ENCODE measurements at regions not wholly inside any gene's neighbourhood (a gene's known extent, or its start where the extent isn't known, plus 50 kb on each side); places are given as distances from the start of the nearest gene placed in this dataset.

DNA sequence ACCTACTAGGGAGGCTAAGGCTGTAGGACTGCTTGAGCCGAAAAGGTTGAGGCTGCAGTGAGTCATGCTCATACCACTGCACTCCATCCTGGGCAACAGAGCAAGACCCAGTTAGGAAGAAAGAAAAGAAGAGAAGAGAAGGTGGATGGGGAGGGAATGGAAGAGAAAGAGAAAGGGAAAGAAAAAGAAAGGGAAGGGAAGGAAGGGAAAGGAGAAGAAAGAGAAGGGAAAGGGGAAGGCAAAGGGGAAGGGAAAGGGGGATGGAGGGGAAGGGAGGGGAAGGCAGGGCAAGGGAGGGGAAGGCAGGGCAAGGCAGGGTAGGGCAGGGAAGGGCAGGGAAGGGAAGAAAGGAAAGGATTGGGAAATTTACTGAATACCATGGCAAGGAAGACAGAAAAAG is 157.0 kb downstream of the ACTL7B start:
- Mint-ChIP-seq H3K36me3 (ENCODE audit: low read depth) (no peaks in the 10 kb centered on the region), H3K27me3 (ENCODE audit: low read depth) (no peaks in the 10 kb centered on the region), H3K9me3 (peaks cover 7% of the 10 kb centered on the region), H3K4me3 (ENCODE audit: low read depth) (no peak overlapping the region), H3K4me1 (ENCODE audit: low read depth) (no peaks in the 10 kb centered on the region), H3K27ac (no peak overlapping the region)
- intact Hi-C loops (cut with micrococcal nuclease): no loop called here
- DNase-seq (ENCODE audit: low spot score): no peak

DNA sequence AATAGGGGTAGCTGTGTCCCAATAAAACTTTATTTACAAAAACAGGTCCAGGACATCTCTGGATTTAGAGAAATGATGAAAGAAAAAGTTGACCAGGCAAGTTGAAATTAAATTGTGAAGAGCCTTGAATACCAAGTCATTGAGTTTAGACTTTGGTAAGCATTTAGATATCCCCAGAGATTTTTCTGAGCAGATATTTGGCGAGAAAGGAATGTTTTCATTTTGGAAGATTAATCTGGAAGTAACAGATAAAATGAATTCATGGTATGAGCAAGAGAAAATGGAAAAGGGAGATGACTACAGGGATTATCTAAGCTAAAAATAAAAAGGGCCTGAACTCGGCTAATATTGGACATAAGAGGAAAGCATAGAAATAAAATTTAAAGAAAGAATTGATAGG is 157.6 kb downstream of the ACTL7B start:
- Mint-ChIP-seq H3K36me3 (ENCODE audit: low read depth) (no peaks in the 10 kb centered on the region), H3K4me3 (ENCODE audit: low read depth) (no peak overlapping the region), H3K9me3 (peaks cover 7% of the 10 kb centered on the region), H3K4me1 (ENCODE audit: low read depth) (no peaks in the 10 kb centered on the region), H3K27me3 (ENCODE audit: low read depth) (no peaks in the 10 kb centered on the region), H3K27ac (no peak overlapping the region)
- DNase-seq (ENCODE audit: low spot score): no peak
- intact Hi-C loops (cut with micrococcal nuclease): no loop called here

DNA sequence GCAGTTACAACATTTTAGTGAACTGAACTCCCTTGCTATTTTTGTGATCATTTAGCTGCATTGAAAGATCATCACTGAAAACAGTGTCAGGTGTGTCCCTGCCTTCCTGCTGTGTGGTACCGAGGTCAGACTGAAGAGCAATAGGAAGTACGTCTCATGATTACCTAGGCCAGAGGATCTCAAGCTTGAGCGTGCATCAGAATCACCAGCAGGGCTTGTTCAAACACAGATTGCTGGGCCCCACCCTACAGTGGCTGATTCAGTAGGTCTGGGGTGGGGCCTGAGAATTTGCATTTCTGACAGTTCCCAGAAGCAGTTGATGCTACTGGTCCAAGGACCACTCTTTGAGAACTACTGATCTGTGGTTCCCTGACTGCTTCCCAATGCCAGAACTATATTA is 159.6 kb downstream of the ACTL7B start:
- Mint-ChIP-seq H3K27me3 (ENCODE audit: low read depth) (no peaks in the 10 kb centered on the region), H3K27ac (no peak overlapping the region), H3K4me1 (ENCODE audit: low read depth) (no peaks in the 10 kb centered on the region), H3K36me3 (ENCODE audit: low read depth) (no peaks in the 10 kb centered on the region), H3K4me3 (ENCODE audit: low read depth) (no peak overlapping the region), H3K9me3 (peaks cover 7% of the 10 kb centered on the region)
- no peak for DNase-seq (ENCODE audit: low spot score)
- intact Hi-C loops (cut with micrococcal nuclease): no loop called here

DNA sequence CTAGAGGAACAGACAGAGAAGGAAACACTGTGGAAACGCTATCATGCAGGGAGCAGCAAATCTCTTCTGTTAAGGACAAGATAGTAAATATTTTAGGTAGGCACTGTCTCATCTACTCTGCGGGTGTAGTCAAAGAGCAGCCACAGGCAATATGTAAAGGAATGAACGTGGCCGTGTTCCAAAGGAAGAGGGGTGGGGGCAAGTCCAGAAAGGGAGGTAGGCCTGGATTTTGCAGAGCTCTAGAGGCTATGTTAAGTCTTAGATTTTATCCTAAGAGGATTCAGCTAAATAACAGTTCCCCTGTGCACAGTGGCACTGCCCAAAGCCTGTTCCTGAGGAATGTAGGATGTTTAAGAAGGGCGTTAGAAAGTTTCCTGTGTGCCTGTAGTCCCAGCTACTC is 161.6 kb downstream of the ACTL7B start:
- Mint-ChIP-seq H3K4me1 (ENCODE audit: low read depth) (no peaks in the 10 kb centered on the region), H3K4me3 (ENCODE audit: low read depth) (no peak overlapping the region), H3K9me3 (peaks cover 7% of the 10 kb centered on the region), H3K36me3 (ENCODE audit: low read depth) (no peaks in the 10 kb centered on the region), H3K27ac (no peak overlapping the region), H3K27me3 (ENCODE audit: low read depth) (no peaks in the 10 kb centered on the region)
- intact Hi-C loops (cut with micrococcal nuclease): no loop called here
- DNase-seq (ENCODE audit: low spot score): no peak

DNA sequence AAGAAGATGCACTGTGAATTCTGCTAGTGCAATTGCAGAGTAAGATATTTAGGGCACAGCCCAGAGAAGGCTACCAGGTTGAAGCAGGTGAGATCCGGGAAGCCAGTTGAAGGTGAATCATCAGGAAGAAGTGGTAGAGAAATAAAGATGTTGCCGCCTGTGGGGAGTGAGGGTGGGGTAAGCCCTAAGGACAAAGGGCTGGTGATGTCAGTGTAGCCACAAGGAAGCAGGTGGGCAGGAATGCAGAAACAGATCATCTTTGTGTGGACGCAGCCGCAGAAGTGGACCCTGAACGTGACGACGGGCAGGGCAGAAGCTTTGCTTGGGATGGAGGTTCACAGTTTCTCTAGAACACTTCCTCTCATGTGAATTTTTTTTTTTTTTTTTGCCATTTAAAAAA is 164.2 kb downstream of the ACTL7B start:
- Mint-ChIP-seq H3K27ac (no peak overlapping the region), H3K27me3 (ENCODE audit: low read depth) (no peaks in the 10 kb centered on the region), H3K36me3 (ENCODE audit: low read depth) (no peaks in the 10 kb centered on the region), H3K9me3 (peaks cover 7% of the 10 kb centered on the region), H3K4me3 (ENCODE audit: low read depth) (no peak overlapping the region), H3K4me1 (ENCODE audit: low read depth) (no peaks in the 10 kb centered on the region)
- intact Hi-C loops (cut with micrococcal nuclease): no loop called here
- DNase-seq (ENCODE audit: low spot score): no peak

DNA sequence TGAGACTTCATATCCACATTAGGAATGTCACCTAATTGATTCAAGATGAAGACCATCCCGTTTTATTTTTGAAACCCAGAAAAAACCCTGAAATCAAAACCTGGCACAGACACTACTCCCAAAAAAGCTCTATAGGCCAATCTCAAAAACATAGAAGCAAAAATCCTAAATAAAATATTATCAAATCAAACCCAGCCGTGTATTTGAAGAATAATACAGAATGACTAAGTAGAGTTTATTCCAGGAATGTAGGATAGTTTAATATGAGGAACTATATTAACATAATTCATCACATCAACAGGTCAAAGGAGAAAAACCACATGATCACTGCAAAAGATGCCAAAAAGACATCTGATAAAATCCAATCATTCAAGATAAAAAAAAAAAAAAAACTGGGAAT is 167.1 kb downstream of the ACTL7B start:
- Mint-ChIP-seq H3K4me1 (ENCODE audit: low read depth) (no peaks in the 10 kb centered on the region), H3K4me3 (ENCODE audit: low read depth) (no peak overlapping the region), H3K9me3 (no peaks in the 10 kb centered on the region), H3K27me3 (ENCODE audit: low read depth) (no peaks in the 10 kb centered on the region), H3K27ac (no peak overlapping the region), H3K36me3 (ENCODE audit: low read depth) (no peaks in the 10 kb centered on the region)
- intact Hi-C loops (cut with micrococcal nuclease): no loop called here
- no peak for DNase-seq (ENCODE audit: low spot score)

DNA sequence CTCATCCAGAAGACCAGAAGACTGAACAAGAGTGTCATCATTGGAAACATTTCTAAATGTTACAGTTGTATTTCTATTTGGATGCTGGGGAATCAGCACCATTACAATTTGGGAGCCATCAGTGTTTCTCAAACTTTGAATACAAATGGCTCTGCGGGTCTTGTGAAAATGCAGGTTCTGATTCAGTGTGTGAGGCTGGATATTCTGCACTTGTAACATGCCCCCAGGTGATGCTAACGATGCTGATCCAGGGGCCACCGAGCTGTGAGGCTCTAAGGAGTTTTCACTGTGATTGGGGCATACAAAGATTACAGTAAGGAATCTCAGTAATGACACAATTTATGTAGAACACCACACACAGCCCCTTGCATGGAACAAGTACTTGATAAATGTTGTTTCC is 167.7 kb downstream of the ACTL7B start:
- Mint-ChIP-seq H3K27ac (no peak overlapping the region), H3K27me3 (ENCODE audit: low read depth) (no peaks in the 10 kb centered on the region), H3K36me3 (ENCODE audit: low read depth) (no peaks in the 10 kb centered on the region), H3K4me3 (ENCODE audit: low read depth) (no peak overlapping the region), H3K9me3 (no peaks in the 10 kb centered on the region), H3K4me1 (ENCODE audit: low read depth) (no peaks in the 10 kb centered on the region)
- intact Hi-C loops (cut with micrococcal nuclease): no loop called here
- no peak for DNase-seq (ENCODE audit: low spot score)

DNA sequence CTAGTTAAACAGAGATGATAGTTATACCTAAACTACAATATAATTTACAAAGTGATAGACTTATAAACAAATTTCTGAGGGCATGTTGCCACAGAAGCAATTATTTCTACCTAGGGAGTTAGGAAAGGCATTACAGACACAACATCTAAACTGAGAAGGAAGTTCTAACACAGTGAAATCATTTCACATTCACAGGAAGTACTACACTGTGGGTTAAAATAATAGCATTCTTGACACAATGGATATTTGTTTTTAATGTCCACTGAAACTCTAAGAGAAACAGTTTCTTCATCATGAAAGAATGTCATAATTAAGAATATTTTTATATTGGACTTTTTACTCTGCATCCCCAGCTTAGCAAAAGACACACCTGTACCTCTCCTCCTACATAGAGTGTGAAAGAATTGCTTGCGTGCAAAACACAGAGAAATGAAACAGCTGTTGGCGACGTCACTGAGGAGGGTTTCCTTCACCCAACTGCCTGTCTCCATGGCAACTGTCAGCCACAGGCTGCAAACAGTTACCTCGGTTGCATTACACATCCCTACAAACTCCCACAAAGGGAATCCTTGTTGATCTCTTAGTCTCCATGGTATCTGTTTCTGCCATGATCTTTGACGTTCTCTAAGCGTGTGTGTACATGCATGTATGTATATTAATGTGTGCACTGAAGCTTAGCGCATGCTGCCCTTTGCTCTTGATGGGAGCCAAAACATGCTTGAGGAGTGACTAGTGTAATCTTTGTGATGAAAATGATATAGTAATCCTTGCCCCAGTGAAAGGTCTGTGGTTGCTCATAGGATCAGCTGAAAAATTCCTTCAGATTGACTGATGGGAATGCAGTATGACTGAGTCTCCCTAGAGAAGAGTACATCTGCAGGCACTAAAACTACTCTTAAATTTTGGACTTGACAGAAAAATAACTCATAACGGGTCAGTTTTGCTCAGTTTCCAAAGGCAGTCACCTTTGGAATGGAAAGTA is 168.5 kb downstream of the ACTL7B start:
- Mint-ChIP-seq H3K36me3 (ENCODE audit: low read depth) (no peaks in the 10 kb centered on the region), H3K9me3 (no peaks in the 10 kb centered on the region), H3K4me3 (ENCODE audit: low read depth) (no peak overlapping the region), H3K27ac (no peak overlapping the region), H3K27me3 (ENCODE audit: low read depth) (no peaks in the 10 kb centered on the region), H3K4me1 (ENCODE audit: low read depth) (no peaks in the 10 kb centered on the region)
- intact Hi-C loops (cut with micrococcal nuclease): no loop called here
- DNase-seq (ENCODE audit: low spot score): no peak

DNA sequence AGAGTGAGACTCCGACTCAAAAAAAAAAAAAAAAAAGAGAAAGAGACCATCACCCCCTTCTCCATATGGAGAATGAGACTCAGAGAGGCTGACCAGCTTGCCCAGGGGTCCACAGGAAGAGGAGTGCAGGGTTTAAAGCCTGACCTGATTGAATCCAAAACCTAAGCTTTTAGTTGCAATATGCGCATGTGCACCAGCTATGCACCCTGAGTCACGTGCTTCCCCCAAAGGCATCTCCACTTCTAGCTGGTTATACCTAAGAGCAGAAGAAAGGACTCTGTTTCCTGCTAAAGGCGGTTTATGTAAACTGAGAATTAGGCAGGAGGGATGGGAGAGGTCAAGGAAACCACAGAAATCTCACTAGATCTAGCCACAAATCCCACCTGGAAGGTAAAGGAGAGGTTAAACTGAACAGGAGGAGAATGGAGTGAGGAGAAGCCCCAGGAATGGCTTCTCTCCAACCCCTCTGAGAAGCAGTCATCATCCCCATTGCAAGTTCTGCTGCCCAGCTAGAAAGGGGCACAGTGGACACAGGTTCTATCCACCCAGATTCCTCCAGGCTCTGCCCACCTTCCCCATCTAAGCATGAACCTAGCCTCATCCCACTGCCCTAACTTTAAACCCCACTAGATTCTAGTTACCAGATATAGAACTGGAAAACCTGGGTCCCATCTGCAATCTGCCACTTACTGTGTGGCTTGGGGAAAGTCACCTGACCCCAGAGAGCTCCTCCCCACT is 171.3 kb downstream of the ACTL7B start:
- no peaks in the 10 kb centered on the region for H3K36me3 Mint-ChIP-seq (ENCODE audit: low read depth)
- no peak overlapping the region for H3K27ac Mint-ChIP-seq
- intact Hi-C loops (cut with micrococcal nuclease): no loop called here
- H3K4me3 Mint-ChIP-seq (ENCODE audit: low read depth): no peak overlapping the region
- no peaks in the 10 kb centered on the region for H3K9me3 Mint-ChIP-seq
- H3K4me1 Mint-ChIP-seq (ENCODE audit: low read depth): no peaks in the 10 kb centered on the region
- H3K27me3 Mint-ChIP-seq (ENCODE audit: low read depth): no peaks in the 10 kb centered on the region
- DNase-seq (ENCODE audit: low spot score): no peak

DNA sequence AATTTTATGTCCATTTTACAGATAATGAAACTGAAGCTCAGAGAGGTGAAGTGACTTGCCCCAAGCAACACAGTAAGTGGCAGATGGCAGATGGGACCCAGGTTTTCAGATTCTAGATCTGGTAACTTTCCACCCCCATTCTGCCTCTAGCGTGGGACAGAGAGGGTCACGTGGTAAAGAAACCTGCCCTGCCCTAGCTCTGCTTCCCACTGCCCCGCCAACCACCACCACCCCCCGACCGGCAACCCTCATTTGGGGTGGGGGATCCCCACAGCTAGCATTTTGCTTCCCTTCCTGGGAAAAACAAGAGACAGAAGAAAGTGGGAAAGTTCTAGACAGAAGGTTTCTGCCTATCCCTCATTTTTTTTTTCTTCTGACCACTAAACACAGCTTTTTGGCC is 172.5 kb downstream of the ACTL7B start:
- H3K4me3 Mint-ChIP-seq (ENCODE audit: low read depth): no peak overlapping the region
- no peaks in the 10 kb centered on the region for H3K9me3 Mint-ChIP-seq
- H3K27ac Mint-ChIP-seq: no peak overlapping the region
- H3K4me1 Mint-ChIP-seq (ENCODE audit: low read depth): no peaks in the 10 kb centered on the region
- intact Hi-C loops (cut with micrococcal nuclease): no loop called here
- DNase-seq (ENCODE audit: low spot score): no peak
- no peaks in the 10 kb centered on the region for H3K27me3 Mint-ChIP-seq (ENCODE audit: low read depth)
- H3K36me3 Mint-ChIP-seq (ENCODE audit: low read depth): no peaks in the 10 kb centered on the region

DNA sequence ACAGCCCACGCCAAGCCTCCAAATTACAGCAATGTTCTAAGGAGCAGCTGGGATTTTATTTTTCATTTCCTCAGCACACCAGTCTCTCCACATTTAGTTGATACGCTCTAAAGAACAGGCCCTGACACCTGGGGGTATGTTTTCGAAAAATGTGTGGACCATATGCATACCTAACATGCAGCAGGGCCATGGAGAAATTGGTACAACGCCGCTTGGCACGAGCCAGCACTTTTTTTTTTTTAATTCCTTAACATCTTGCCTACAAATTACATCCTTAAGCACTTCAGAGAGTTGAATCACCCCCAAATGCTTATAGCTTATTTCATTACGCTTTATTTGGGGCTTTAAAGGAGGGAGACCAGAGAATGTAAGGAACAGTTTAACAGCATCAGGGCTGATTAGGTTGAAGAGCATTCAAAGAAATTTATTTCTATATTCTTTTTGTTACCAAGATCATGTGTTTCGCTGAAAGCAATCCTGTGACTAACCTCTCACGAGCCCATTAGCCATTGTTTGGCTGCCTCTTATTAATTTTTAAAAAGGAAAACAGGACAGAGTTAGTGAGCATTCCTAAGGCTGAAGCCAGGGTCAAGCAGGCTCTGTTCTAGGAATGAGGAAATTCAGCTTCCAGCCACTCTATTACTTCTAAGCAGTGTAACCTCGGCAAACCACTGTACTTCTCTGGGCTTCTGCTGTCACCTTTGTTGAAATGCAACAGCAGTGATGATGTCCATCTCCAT is 173.8 kb downstream of the ACTL7B start:
- Mint-ChIP-seq H3K27me3 (ENCODE audit: low read depth) (no peaks in the 10 kb centered on the region), H3K36me3 (ENCODE audit: low read depth) (no peaks in the 10 kb centered on the region), H3K4me3 (ENCODE audit: low read depth) (no peak overlapping the region), H3K27ac (no peak overlapping the region), H3K4me1 (ENCODE audit: low read depth) (no peaks in the 10 kb centered on the region), H3K9me3 (no peaks in the 10 kb centered on the region)
- DNase-seq (ENCODE audit: low spot score): no peak
- intact Hi-C loops (cut with micrococcal nuclease): no loop called here

DNA sequence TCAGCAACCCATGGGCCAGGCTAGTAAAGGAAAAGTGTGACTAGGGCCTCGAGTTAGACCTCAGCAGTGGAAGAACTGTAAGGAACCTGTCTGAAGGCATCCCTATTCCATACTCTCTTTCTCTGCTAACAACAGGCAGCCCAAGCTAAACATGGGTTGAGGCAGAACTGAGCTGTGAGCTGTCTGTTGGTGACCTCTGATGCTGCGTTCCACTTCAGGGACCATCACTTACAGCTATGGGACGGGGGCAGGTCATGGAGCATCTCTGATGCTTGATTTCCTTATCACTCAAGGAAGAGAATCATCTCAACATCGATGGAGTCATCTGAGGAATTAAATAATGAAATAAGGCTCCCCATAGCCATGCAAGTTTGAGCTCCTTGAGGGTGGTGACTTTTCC is 174.8 kb downstream of the ACTL7B start:
- Mint-ChIP-seq H3K9me3 (no peaks in the 10 kb centered on the region), H3K36me3 (ENCODE audit: low read depth) (no peaks in the 10 kb centered on the region), H3K4me1 (ENCODE audit: low read depth) (no peaks in the 10 kb centered on the region), H3K4me3 (ENCODE audit: low read depth) (no peak overlapping the region), H3K27me3 (ENCODE audit: low read depth) (no peaks in the 10 kb centered on the region), H3K27ac (no peak overlapping the region)
- intact Hi-C loops (cut with micrococcal nuclease): no loop called here
- DNase-seq (ENCODE audit: low spot score): no peak

DNA sequence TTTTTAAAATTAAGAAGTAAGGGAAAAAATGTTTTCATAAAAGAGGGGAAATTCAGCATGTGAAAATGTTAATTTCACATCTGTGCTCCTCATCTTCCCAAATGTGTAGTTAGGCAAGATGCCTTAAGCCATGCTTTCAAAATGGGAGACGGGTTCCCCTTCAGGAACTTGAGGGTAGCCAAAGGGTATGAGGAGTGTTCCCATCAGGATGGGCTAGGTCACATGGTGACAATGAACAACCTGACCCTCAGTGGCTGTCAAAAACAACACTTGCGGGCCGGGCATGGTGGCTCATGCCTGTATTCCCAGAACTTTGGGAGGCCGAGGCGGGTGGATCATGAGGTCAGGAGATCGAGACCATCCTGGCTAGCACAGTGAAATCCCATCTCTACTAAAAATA is 178.0 kb downstream of the ACTL7B start:
- Mint-ChIP-seq H3K4me1 (ENCODE audit: low read depth) (no peaks in the 10 kb centered on the region), H3K9me3 (no peaks in the 10 kb centered on the region), H3K36me3 (ENCODE audit: low read depth) (no peaks in the 10 kb centered on the region), H3K4me3 (ENCODE audit: low read depth) (no peak overlapping the region), H3K27me3 (ENCODE audit: low read depth) (no peaks in the 10 kb centered on the region), H3K27ac (no peak overlapping the region)
- no peak for DNase-seq (ENCODE audit: low spot score)
- intact Hi-C loops (cut with micrococcal nuclease): no loop called here
